NCI-H1092 (cell line): ENCODE measurements at regions not wholly inside any gene's neighbourhood (a gene's known extent, or its start where the extent isn't known, plus 50 kb on each side); places are given as distances from the start of the nearest gene placed in this dataset.

ENCODE experiments used
- DNase-seq: peaks from one replicate; lab custom pipeline; 2025; lab: John Stamatoyannopoulos, UW

DNA sequence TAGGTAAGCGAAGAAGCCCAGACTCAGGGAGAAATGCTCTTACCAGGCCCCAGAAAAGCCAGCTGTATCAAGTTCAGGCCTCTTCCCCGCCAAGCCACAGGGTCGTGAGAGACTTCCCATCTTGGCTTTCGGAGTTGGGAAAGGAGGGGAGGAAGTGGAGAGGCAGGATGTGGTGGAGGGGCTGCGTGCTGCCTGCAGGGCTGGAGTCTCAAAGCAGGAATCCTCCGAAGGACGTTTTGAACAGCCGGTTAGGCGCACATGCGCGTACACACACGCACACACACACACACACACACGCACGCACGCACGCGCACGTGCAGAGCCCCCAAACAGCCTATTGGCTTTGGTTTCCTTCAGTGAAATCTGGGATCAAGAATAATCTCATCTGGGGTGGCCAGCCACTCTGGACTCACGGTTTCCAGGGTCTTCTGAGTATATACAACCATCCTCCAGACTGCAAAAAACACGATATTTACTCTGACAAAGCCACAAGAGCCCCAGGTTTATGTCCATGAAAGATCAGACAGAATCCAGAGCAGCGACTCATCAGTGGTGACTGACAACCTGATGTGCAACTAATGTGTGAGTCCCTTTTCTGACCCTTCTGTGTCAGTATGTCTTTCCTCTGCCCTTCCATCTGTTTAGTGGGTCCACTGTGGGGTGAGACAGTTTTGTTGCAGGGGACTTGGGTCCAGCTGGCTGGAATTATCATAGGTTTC, 115.0 kb upstream of the ZNF438 start:
- no peak for DNase-seq

DNA sequence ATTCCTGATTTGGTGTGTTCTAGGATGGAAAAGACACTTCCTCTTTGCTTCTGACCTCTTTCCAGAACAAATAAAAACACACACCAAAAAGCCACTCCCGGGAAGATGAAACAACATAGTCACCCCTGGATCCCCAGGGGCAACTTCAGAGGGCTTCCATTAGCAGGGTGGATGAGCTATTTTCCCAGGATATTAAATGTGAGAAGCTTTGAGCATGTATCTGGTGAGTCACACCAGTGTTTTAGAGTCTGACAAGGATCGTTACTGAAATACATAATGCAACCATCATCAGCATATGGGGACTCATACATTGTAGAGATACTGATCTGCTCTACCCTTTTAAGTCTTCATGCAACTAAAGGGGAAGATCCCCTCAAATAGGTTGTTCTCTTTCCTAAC, 115.5 kb upstream of the ZNF438 start:
- DNase-seq: no peak

DNA sequence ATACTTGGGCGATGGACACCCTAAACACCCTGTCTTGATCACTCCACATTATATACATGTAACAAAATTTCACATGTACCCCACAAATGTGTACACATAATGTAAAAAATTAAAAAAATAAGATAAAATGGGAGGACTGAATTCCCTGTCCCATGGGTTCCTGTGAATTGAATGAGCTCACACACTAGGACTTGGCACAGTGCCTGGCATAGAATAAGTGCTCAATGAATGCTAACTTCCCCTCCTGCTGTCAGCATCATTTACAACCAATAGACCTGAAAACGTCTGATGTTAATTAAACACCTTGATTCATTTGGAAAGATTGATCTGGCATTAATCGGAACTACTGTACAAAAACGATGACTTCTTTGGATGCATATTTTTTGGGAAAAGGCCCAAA, 117.3 kb upstream of the ZNF438 start:
- DNase-seq: no peak

DNA sequence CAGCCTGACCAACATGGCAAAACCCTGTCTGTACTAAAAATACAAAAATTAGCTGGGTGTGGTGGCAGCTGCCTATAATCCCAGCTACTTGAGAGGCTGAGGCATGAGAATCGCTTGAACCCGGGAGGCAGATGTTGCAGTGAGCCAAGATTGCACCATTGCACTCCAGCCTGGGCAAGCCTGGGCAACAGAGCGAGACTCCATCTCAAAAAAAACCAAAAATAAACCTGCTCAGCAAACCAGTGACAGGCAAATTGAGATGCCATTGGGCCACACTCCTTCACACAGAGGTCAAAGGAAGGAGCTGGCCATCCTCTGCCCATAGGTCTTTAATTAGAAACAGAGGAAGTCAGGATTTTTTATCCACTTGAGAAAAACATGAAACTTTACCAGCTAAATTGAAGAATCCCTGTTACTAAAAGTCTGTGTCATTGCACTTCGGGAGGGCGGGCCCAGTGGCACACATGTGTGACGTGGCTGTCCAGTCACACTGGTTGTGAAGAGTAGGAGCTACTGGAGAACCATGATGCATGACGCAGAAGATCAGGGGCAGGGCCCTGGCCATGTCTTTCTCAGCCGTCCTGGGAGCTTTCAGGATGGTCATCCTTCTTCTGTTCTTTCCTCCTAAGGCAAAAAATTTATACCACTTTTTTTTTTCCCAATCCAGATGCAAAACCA, 118.3 kb upstream of the ZNF438 start:
- DNase-seq: no peak

DNA sequence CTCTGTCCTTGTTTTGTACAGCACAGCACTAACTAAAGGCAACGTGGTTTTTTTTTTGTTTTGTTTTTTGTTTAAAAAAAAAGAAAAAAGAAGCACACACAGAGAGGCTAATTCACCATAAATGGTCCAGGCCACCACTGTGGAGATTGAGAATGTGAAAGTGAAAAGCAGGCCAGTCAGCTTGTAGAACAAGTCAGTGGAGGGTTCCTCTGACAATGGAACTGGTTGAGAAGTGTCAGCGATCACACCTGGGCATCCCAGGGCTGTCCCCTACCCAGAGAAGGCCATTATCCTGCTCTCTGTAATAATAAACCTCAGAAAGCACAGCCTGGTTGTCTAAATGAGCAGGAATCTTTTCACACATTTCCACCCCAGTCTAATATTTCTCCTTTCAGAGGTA, 119.6 kb upstream of the ZNF438 start:
- no peak for DNase-seq

DNA sequence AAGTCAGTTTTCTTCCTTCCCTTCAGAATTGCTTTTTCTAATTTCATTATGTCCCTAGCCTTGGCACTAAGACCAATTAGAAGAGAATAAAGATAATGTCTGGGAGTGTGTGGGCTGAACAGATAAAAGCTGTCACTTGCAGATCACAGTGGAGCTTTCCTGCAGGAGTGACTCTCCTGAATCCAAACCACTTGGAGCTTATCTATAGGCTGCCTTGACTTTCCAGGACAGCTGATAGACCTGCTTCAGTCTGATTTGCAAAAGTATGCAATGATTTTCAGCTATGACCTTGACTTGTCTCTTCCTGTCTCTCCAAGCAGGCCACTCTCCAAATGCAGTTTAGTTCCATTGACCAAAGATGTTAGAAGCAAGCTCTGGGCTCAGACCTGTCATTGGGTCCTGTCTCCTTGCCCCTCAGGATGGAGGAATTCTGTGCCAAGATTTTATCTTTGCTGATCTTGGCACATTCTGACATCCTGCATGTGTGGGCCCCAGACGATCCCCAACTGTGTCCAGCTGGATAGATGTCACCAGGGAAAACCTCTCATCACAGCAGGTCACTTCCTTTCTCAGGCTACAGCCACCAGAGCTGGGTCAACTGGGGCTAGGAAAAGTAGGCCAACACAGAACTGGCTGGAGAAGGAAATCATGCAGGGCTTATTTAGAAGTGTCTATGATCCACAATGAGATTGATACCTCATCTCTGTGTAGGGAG, 120.9 kb upstream of the ZNF438 start:
- no peak for DNase-seq

DNA sequence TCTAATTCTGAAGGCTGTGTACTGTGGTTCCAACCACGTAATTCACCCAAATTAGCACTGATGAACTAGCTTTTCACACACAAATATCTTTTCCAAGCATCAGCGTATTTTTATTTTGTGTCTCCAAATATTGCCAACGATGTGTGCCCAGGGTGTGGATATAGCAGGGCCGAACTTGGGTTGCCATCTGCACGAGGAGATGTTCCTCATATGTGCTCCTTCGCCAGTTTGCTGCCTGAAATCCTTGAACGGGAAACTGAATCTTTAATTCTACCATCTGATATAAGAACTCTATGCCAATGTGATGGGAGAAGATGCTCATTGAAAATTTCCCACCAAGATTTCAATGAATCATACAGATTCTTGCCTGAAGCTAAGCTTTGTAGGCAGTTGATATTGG, 121.5 kb upstream of the ZNF438 start:
- DNase-seq: no peak

DNA sequence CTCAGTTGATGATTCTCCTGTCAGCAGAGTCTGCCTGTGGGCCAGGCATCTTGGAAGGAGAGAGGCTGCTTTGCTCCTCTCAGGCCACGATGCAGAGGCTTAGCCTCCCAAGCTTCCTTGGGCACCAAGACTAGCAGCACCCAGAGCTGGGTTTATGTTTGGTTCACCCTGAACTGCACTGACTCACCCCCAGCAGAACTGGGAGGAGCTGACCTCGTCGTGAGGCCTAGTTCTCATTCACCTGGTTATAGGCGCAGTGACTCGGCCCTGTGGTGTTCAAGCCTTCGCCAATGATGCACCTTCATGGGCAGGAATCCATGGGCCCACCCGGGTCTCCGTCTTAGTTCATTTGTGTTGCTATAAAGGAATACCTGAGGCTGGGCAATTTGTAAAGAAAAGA, 122.0 kb upstream of the ZNF438 start:
- no peak for DNase-seq

DNA sequence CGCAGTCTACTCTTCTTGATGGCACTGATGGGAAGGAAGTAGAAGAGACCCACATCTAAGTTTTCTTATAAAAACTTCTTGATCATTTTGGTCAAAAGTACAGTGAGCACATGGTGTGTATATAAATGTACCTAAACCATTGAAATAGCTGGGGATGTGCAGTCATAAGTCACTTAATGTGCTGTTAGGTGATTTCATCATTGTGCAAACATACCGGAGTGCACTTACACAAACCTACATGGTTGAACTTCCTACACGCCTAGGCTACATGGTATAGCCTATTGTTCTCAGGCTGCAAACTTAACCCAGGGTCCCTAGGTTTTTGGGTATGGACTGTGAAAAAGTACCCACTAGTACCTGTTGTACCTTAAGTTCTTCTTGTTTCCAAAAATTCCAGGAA, 123.3 kb upstream of the ZNF438 start:
- DNase-seq: no peak

DNA sequence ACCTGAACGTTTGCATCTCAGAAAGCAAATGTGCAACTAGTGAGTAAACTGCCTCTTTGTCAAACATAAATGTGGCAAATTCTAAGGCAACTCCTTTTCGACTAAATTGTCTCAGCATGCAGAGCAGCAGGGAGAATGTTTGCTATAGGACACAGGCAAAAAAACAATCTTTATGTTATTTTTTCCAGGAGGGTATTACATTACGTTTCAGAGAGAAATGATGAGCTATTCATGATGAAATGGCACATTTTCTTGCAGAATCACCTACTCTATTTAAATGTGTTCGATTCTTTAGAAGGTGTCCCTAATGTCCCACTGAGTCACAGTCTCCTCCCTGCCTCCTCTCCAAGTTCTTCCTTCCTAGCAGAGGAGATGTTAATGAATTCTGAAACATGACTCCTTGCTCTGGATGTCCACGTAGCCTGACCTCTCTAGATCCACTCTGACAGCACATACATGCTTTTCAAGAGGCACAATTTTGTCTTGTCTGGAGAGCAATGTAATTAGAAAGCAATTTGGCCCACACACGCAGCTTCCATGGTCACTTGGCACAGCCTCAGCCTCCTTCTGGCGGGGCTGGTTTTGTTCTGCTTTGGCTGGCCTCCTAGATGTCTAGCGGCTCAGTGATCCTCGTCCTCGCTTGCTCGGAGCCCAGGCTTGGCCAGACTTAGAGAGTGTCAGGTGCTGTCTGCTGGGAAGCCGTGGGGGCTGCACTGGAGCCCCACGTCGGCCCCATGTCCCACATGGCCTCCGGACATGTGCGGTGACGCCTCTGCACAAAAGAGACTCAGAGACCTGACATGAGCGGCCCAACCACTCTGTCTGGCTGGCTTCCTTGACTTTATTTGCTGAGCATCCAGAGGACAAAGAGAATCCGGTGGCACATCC, 125.7 kb upstream of the ZNF438 start:
- DNase-seq: peak; percentile 86

DNA sequence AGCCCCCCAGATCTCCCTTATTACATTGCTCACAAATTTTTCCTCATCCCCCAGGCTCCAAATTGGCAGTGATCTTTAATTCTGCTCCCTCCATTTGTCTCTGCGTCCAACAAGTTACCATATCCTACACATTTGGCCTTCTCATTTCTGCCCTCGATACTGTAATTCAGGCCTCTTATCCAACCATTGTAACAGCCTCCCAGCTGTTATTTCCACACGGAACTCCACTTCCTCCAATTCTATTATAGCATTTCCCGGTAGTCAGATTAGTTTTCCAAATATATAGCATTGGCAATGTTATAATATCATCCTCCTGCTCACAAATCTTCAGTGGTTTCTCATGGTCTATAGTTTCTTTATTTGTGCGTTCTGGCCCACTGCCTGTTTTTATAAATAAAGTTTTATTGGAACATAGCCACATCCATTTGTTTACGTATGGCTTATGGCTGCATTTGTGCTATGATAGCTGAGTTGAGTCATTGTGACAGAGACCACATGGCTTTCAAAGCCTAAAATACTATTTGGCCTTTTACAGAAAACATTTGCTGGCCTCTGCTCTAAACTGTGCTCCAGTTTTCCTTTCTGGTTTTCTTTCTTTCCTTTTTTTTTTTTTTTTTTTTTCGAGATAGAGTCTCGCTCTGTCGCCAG, 126.5 kb upstream of the ZNF438 start:
- DNase-seq: no peak

DNA sequence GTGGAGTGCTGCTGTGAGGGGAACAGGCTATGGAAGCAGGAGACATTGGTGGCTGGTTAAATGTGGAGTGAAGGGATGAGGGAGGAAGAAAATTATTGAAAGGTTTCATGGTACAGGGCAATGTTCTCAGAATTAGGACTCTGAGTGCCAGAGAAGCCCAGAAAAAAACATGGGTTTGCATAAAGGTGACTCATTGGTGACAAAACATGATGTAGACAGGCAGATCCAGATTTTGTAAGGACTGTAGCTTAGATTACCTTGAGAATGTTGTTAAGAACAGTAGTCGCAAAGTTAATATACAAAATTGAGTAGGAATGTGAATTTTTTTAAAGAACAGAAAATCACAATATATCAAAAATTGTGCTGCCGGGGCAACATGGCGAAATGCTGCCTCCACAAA, 134.9 kb upstream of the ZNF438 start:
- DNase-seq: no peak

DNA sequence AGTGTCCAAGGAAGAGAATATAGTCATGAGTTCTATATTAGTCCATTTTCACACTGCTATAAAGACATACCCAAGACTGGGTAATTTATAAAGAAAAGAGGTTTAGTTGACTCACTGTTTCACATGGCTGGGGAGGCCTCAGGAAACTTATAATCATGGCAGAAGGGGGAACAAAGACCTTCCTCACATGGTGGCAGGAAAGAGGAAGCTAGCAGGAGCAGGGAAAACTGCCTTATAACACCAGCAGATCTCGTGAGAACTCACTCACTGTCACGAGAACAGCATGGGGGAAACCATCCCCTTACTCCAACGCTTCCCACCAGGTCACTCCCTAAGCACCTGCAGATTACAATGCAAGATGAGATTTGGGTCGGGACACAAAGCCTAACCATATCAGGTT, 139.0 kb upstream of the ZNF438 start:
- DNase-seq: no peak

DNA sequence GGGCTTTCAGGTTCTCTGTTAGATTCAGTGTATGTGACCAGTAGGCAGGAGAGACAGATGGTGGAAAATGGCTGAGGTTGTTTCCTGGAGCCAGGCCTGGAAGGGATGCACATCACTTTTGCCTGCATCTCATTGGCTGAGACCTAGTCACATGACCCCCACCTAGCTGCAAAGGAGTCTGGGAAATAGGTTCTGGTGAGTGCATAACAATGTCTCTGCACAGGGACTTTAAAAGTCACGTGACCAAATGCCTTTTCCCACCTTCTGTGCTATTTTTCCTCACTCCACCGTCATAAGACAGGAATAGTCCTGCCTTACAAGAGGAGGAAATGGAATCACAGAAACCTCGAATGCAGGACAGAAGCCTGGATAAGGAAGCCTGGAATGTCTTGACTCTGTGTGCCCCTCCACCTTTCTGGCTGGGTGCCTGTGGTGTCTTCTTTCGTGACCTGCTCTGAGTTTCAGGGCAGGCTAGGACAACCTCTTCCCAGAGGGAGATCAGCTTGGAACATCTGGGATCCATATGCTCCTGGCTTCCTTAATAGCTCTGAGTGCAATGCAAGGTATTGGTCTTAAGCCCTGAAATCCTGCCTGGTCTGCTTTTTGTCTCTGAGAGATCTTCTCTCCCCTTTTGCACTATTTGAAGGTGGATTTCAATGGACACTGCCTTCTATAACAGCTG, 139.9 kb upstream of the ZNF438 start:
- no peak for DNase-seq

DNA sequence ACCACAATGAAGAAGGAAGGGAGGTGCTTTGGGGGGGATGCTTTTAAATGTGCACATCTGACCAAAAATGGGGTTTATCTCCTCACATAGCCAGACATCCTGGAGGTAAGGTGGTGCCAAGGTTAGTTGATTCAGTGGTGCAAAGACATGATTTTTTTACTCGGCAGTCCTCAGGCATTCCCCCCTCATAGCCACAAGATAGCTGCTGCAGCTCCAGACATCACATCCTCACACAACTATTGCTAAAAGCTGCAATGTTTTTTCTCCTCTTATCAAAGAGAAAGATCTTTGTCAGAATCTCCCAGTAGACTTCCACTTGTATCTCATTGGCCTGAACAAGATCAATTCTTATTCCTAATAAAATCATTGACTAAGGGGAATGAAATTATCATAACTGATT, 141.3 kb upstream of the ZNF438 start:
- DNase-seq: no peak

DNA sequence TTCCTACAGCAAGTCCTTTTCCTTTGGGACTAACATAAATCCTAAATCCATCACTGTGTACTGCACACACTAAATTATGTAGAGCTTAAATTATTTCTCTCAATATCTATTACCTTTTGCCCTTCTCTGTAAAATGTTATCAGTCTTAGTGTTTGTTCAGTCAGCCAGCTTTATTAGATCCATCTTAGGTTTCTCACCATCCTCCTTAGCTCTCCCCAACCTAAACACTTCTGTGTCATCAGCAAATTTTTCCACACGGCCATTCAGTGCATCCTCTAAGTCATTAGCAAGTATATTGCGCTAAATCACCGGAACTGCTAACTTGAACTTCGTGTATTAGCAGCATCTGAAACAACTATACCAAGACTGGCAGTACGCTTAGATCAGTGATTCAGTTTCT, 142.1 kb upstream of the ZNF438 start:
- DNase-seq: no peak

DNA sequence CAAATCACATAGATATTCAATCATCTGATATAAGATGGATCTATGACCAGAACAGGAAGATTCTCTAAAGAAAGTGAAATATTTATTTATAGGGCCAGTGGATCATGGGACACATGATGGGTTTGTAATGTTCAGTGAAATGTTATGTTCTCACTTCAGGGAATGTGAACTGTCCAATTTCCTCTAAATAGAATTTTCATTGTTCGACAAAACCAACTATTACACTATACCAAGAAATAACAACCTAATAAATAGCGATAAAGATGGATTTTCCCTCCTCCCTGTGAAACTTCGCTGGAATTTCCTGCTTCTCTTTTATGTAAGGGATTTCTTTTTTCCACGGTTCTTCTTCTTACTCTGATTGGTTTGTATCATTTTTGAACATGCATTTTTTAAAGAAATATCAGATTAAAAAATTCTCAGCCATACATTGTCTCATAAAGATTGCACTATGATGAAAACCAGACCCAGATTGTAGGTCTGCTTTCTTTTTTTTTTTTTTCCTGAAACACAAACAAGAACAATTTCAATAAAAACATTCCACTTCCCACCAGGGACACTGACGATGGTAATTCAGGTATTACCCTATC, 139.8 kb upstream of the ZEB1 start:
- DNase-seq: no peak

DNA sequence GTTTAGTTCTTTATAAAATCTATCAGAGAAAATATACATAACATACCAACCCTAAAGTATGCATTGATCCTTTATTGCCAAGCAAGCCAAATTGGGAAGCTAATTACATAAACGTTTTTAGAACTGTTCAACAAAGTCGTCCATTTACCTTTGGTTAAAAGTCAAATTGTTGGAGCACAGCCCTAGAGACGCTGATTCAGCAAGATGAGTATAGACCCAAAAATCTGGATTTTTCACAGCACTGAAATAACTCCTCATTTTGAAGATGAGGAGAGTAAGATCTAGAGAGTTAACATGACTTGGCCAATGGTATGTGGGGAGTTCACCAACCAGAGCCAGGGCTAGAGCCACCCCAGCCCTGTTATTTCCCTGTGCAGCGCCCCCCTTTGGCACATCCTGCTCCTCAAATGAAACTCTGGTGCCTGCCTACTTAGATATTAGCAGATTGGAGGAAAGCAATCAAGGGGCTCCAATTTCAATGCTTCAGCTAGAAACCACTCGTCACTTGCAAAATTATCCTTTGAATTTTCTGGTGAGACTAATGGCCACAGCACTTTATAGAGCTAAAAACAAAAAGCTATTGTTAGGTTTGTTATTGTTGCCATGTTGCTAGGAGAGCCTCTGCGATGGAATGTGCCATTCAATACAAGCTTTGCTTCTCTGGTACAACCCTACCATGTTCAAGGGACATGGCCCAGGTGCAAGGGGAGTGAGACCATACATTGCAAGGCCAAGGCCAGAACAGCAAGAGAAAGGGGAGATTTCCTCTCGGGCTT, 132.6 kb upstream of the ZEB1 start:
- no peak for DNase-seq

DNA sequence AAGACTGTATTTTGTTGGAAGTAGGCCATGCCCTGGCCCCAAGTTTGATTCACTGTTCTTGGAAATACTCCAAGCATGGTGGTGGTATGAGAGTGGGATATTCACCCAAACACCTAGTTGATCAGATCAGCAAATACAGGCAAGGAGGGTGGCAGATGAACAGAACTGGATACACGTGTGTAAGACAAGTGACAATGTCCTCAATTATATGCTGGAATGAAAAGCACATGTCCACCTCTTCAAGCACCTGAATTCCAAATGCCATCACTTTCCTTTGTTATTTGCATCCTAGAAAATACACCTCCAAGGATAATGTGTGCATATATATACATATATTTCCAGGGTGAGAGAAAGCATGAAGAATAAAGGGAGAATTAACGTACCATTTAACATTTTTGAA, 131.8 kb upstream of the ZEB1 start:
- DNase-seq: no peak

DNA sequence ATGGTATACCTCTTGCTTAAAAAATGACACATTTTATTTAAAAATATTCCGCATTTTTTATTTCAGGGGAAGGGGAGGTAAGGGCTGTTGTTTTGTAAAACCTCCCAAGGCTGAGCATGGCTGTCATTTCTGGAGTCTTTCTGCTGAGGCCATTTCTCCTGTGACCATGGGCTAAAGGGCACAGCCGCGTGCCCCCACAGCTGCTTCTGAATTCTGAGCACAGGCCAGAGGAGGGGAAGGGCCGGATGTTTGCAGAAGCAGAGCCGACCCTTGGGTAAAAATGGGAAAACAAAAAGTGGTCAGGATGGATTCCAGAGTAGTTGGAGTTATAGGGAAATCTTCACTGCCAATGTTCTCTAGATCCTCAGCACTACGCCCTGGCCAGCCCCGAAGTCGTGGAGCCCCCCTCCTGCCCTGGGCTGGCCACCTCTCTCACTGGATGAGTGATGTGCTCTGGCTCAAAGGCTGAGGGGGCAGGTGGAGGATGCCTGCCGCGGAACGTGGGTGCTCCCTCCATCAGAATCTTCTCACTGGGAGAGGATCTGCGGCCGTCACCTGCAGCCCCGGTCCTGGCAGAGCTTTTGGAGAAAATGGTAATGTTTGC, 131.3 kb upstream of the ZEB1 start:
- DNase-seq: no peak
